Breast epithelium (tissue), 4 donors: ENCODE measurements at regions not wholly inside any gene's neighbourhood (a gene's known extent, or its start where the extent isn't known, plus 50 kb on each side); places are given as distances from the start of the nearest gene placed in this dataset.

Experiments
- DNase-seq, 2 donors: peaks; one replicate each; pipeline ENCODE4 v3.0.0-alpha.2; 2019; ENCODE audit warnings: low spot score in 2 of 2
- H3K27ac ChIP-seq, 2 donors: fragments of 200-600 bp; sonication (generic) in 1 of 2; one replicate each; pipeline ENCODE4 v1.5.1; 2016 to 2019; ENCODE audit warnings: mild to moderate bottlenecking in 1 of 2
- H3K27me3 ChIP-seq, 2 donors: fragments of 200-600 bp; sonication (generic) in 1 of 2; one replicate each; pipeline versions ENCODE4 v1.5.1 to v1.6.0; 2017 to 2019; ENCODE audit warnings: control low read depth in 1 of 2, mild to moderate bottlenecking in 1 of 2
- H3K36me3 ChIP-seq: fragments of 200-600 bp; one replicate; pipeline ENCODE4 v1.5.1; 2019
- H3K4me1 ChIP-seq, 2 donors: fragments of 200-600 bp; sonication (generic); one replicate each; pipeline ENCODE4 v1.5.1; 2016 to 2019; ENCODE audit warnings: control low read depth in 1 of 2
- H3K4me3 ChIP-seq, 3 donors: fragments of 200-600 bp; sonication (generic); 1 replicate in 2 of 3; 2 replicates in 1 of 3; pipeline ENCODE4 v1.5.1; 2016 to 2019; ENCODE audit warnings: mild to moderate bottlenecking in 3 of 3, moderate library complexity in 2 of 3
- H3K9me3 ChIP-seq, 2 donors: fragments of 200-600 bp; sonication (generic) in 1 of 2; one replicate each; pipeline ENCODE4 v1.5.1; 2016 to 2019; ENCODE audit warnings: control low read depth in 1 of 2
- POLR2A ChIP-seq: fragments of 450-650 bp; IDR thresholded peaks from one replicate; pipeline ENCODE4 v1.6.1; 2016; ENCODE audit warnings: antibody characterized with exemption, mild to moderate bottlenecking, moderate library complexity
- POLR2AphosphoS5 ChIP-seq, 3 donors: sonication (generic); formaldehyde crosslinking; IDR thresholded peaks; one replicate each; pipeline ENCODE4 v1.6.1; 2017; ENCODE audit warnings: antibody characterized with exemption in 3 of 3
- intact Hi-C: fragments of 100-400 bp; cut with DNase I; formaldehyde crosslinking; loops from one replicate; pipeline ENCODE4 v1.15.1; 2023; ENCODE audit warnings: low total_unique reads
- TF ChIP-seq, protein P1 (sequence below), 3 donors: fragments of 450-650 bp; IDR thresholded peaks; one replicate each; pipeline ENCODE4 v1.5.1; 2016 to 2017; ENCODE audit warnings: antibody characterized with exemption in 3 of 3, mild to moderate bottlenecking in 3 of 3, moderate library complexity in 3 of 3

DNA sequence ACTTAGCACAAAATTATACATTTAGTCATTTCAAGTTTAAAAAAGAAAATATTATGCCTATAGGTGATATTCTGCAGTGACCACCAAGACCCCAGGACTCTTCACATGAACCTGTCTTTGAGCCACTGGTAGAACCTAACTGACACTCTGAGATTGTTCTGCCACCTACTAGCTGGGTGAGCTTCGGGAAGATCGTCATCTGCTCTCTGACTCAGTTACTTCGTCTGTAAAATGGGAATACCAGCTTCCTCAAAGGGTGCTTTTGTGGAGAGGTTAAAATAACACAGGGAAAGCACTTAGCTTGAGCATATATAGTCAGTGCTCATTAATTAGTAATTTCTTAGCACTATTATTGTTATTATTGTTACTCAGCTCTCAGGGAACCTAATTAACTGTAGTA is 228.5 kb upstream of the JUN start:
- intact Hi-C loops: no loop called here
- DNase-seq: no peak
- Histone ChIP-seq H3K27me3 (no peaks in the 10 kb centered on the region), H3K4me3 (no peak overlapping the region), H3K4me1 (peaks cover 0 to 5% of the 10 kb centered on the region in 2 donors), H3K27ac (peak overlapping the region in 1 of 2 donors; percentile 86), H3K36me3 (no peaks in the 10 kb centered on the region), H3K9me3 (no peaks in the 10 kb centered on the region)
- no peak for TF ChIP-seq POLR2AphosphoS5 (IDR thresholded peaks at IDR 0.05)
- TF ChIP-seq POLR2A: no peak
- TF ChIP-seq, protein P1, sequence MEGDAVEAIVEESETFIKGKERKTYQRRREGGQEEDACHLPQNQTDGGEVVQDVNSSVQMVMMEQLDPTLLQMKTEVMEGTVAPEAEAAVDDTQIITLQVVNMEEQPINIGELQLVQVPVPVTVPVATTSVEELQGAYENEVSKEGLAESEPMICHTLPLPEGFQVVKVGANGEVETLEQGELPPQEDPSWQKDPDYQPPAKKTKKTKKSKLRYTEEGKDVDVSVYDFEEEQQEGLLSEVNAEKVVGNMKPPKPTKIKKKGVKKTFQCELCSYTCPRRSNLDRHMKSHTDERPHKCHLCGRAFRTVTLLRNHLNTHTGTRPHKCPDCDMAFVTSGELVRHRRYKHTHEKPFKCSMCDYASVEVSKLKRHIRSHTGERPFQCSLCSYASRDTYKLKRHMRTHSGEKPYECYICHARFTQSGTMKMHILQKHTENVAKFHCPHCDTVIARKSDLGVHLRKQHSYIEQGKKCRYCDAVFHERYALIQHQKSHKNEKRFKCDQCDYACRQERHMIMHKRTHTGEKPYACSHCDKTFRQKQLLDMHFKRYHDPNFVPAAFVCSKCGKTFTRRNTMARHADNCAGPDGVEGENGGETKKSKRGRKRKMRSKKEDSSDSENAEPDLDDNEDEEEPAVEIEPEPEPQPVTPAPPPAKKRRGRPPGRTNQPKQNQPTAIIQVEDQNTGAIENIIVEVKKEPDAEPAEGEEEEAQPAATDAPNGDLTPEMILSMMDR (IDR thresholded peaks at IDR 0.05): no peak

DNA sequence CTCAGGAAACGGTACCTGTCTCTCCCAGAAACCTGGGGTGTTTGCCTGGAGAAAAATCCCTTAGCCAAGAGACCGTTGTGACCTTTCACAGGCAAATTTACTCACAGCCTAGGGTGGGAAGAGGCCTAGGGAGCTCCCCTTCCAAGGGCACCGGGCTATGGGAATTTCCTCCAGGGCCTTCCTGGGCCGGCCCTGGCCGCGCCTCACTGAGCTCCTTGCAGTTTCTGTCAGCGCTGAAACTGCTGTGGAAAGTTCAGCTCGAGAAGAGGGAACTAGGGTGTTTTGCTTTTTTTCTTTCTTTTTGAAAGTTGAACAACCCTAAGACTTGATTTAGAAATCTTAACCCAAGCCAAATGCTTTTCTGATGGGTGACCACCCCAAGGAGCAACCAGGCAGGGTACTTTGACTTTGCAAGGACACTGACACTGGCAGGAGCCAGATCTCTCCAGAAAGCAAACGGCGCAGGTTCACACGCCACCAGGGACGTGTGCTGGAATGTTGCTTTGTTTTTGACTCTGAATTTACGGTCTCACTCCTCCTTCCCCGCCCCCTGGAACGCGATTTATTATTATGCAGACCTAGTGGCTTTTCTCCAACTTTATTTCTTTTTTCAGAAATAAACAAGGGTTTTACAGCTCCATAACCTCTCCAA is 229.6 kb upstream of the JUN start:
- DNase-seq: peak in 1 of 2 donors; percentile 22
- H3K27ac ChIP-seq: peak overlapping the region; percentile 84 to 86
- no peaks in the 10 kb centered on the region for H3K36me3 ChIP-seq
- no peaks in the 10 kb centered on the region for H3K4me1 ChIP-seq
- H3K27me3 ChIP-seq: no peaks in the 10 kb centered on the region
- H3K4me3 ChIP-seq: peak overlapping the region; percentile 9 to 52 (median 25)
- TF ChIP-seq POLR2AphosphoS5 (IDR thresholded peaks at IDR 0.05): peak in 1 of 3 donors; percentile 15
- TF ChIP-seq POLR2A: no peak
- TF ChIP-seq, protein P1 (IDR thresholded peaks at IDR 0.05): no peak
- H3K9me3 ChIP-seq: no peaks in the 10 kb centered on the region
- intact Hi-C loops: no loop called here

DNA sequence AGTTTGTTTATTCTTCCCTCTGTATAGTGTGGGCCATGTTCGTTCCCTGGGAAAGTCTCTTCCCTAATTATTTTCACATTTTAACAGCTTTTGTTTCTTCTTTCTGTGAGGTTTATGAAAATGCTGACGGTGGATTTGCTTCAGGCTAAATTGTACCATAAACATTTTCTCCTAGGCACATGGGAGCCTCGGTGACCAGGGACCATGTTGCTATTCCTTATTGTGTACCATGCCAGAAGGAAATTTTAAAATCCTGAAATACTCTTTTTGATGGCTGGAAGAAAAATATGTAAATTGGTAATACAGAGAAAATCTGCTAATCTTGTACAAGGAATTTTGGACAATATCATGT is 230.1 kb upstream of the JUN start:
- Histone ChIP-seq H3K36me3 (no peaks in the 10 kb centered on the region), H3K27me3 (no peaks in the 10 kb centered on the region), H3K4me1 (no peaks in the 10 kb centered on the region), H3K9me3 (no peaks in the 10 kb centered on the region), H3K4me3 (peak overlapping the region in 2 of 3 donors; percentile 25 to 52), H3K27ac (peak overlapping the region; percentile 84 to 86)
- no peak for DNase-seq
- intact Hi-C loops: no loop called here
- no peak for TF ChIP-seq POLR2AphosphoS5 (IDR thresholded peaks at IDR 0.05)

DNA sequence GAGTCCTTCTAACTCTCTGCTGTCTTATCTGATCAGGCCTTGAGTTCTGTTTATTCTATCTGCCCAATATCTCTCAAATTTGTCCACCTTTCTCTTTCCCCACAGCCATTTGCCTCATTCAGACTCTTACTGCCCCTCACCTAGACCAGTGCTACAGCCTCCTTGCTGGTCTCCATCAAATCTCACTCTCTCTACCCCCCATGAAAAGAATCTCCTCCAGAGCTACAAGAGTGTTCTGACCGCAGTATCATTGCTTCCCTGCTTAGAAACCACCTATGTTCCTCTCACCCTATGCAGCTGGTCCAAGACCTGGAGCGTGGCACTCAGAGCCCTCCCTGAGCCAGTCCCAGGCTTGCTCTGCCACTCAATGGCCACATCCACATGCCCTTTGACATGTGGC is 231.0 kb upstream of the JUN start:
- H3K4me1 ChIP-seq: no peaks in the 10 kb centered on the region
- H3K27me3 ChIP-seq: no peaks in the 10 kb centered on the region
- H3K4me3 ChIP-seq: no peak overlapping the region
- H3K27ac ChIP-seq: no peak overlapping the region
- no peaks in the 10 kb centered on the region for H3K9me3 ChIP-seq
- H3K36me3 ChIP-seq: no peaks in the 10 kb centered on the region
- intact Hi-C loops: no loop called here
- no peak for DNase-seq
- TF ChIP-seq POLR2A (no peak), POLR2AphosphoS5 (IDR thresholded peaks at IDR 0.05) (no peak)
- TF ChIP-seq, protein P1 (IDR thresholded peaks at IDR 0.05): no peak

DNA sequence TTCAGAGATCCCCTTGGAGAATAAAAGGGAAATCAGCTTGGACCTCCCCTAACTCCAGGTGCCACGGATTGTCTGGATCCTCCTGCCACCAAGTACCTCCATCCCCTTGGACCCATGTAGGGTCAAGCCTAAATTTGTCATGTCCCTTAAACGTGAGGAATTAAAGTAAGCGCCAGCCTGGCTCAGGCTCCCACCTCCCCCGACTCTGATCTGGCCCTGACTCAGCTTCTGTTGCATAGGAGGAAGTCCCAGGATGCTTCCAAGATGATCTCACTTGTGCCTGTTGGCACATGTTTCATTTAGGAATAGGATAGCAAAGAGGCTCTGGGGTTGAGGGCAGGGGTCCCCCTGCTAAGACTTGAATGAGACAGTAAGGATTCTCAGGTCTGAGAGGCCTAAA is 231.9 kb upstream of the JUN start:
- intact Hi-C loops: no loop called here
- no peak overlapping the region for H3K27ac ChIP-seq
- no peaks in the 10 kb centered on the region for H3K27me3 ChIP-seq
- DNase-seq: no peak
- no peaks in the 10 kb centered on the region for H3K36me3 ChIP-seq
- no peak overlapping the region for H3K4me3 ChIP-seq
- no peaks in the 10 kb centered on the region for H3K9me3 ChIP-seq
- H3K4me1 ChIP-seq: no peaks in the 10 kb centered on the region
- no peak for TF ChIP-seq POLR2AphosphoS5 (IDR thresholded peaks at IDR 0.05)
- TF ChIP-seq, protein P1 (IDR thresholded peaks at IDR 0.05): no peak
- TF ChIP-seq POLR2A: no peak

DNA sequence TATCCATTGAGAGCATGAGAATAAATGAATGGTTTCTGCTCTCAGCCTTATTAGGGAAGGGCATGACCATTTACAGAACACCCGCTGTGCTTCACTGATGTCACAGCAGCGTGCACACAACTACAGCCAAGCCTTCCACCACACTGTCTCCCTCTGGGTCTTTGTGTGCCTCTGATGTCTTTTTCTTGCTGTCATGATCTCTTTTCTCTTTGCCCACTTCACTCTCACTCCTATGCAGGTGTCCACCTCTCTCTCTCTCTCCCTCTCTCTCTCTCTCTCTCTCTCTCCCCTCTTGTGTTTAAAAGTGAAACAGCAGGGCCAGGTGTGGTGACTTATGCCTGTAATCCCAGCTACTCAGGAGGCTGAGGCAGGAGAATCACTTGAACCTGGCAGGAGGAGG is 232.5 kb upstream of the JUN start:
- H3K27me3 ChIP-seq: no peaks in the 10 kb centered on the region
- intact Hi-C loops: no loop called here
- no peaks in the 10 kb centered on the region for H3K4me1 ChIP-seq
- no peaks in the 10 kb centered on the region for H3K9me3 ChIP-seq
- no peaks in the 10 kb centered on the region for H3K36me3 ChIP-seq
- DNase-seq: no peak
- no peak overlapping the region for H3K27ac ChIP-seq
- no peak overlapping the region for H3K4me3 ChIP-seq
- TF ChIP-seq POLR2AphosphoS5 (IDR thresholded peaks at IDR 0.05) (no peak), POLR2A (no peak)
- TF ChIP-seq, protein P1 (IDR thresholded peaks at IDR 0.05): no peak
